Stimulated activated CD8-positive, alpha-beta memory T cell treated with anti-CD3 and anti-CD28 coated beads, Interleukin-15, amount 100 ng/mL, for 24 hours (primary cell): ENCODE measurements at regions not wholly inside any gene's neighbourhood (a gene's known extent, or its start where the extent isn't known, plus 50 kb on each side); places are given as distances from the start of the nearest gene placed in this dataset.
"Not testable (repeated sequence)": the region's sequence is repeated elsewhere in the genome, so short reads cannot be mapped to it uniquely, and the experiment has no call there.

Experiments
- DNase-seq: peaks from one replicate; pipeline ENCODE4 v3.0.0-alpha.2; 2020; ENCODE audit warnings: low read depth

DNA sequence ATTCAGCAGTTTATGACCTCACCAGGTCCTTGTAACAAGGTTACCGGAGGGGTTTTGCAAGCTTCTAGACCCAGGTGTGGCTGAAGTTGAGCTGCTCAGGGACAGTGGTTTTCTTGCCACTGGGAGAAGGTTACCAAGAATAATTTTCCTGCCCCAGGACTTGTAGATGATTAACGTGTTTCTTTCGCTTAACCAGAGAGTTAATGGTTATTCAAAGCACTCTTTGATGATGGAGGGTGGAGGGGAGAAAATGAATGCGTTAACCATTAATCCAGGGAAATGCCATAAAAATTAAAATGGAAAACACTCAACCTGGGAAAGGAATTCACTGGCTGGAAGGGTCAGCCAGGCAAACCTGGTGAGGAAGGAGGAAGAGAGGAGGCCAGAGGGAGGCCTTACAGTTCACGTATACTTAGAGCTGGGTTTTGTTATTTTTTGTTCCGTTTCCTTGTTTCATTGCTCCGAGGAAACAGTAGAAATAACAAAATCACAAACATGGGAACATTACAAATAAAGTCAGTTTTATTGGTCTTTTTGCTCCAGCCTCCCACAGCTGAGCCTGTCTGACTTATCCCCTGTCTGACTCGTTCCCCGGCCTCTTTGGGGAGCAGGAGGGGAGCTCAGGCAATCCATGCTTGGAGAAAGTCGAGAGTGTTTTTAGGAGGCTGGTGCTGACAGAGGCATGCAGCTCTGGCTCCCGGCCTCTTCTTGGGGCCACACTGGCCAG, 207.5 kb upstream of the IRF2BP2 start:
- not testable (repeated sequence) for DNase-seq

DNA sequence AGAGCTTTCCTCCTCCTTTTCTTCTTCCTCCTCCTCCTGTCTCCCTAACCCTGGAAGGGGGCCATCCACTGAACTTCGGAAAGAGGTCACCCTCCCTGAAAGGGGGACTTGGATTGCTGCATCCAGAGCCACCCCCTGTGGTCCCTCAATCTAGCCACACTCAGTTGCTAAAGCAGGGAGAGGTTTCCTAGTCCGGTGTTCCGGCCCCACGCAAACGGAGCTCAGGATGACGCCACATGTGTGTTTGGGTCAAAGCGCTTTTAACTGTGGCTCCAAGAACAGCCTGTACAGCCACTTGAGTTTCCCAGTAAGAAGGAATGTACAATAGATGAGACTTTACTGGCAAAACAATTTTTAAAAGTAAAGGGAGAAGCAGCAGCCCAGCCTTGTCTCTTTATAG, 206.9 kb upstream of the IRF2BP2 start:
- DNase-seq, result not testable (repeated sequence)

DNA sequence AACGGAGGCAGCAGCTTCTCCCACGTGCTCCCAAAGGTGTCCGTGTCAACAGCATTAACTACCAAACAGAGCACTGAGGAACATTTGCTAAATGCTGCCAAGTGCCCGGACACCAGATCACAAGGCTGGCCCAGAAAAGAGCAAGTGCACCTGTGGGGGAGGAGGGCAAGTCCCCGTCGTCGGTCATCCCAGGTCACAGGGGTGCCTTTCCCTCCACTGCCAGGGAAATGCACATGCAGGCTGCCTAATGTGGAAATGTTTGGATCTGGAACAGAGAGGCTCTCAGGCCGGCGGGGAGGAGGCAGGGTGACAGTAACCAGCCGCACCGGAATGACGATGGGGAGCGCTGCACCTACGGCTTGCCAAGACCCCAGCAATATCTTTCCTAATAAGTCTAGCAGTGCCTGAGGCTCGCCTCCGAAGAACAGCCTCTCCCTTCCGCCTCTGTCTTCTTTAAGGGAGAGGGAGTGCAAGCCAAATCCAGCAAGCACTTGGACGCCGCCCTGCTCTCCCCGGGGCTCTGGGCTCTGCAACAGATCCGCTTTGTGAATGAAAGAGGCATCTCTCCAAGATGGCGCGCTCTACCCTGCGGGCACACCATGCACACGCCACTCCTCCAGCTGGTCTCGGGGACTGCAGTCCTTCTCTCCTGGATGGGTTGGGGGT, 206.3 kb upstream of the IRF2BP2 start:
- DNase-seq, result not testable (repeated sequence)

DNA sequence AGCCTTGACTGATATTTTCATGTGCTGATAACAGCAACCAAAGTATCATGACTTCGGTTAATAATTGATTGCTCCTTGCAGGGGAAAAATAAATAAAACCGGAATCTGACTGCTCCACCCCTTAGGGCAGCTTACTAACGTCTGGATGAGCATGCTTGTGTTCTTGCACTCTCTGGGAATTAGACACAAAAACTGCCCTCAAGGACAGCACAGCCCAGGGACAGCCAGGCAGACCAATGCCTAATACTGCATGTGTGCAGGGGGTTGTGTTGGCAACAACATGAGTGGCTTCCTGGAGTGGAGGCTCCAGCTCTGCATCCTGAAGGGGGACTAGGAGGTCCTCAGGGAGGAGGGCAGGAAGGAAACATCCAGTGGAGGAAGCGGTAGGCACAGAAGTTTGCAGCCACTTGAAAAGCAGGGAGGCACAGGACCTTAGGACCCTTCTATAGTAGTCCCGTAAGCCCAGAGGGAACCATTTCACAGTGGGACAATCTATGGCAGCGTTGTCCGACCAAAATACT, 205.4 kb upstream of the IRF2BP2 start:
- not testable (repeated sequence) for DNase-seq

DNA sequence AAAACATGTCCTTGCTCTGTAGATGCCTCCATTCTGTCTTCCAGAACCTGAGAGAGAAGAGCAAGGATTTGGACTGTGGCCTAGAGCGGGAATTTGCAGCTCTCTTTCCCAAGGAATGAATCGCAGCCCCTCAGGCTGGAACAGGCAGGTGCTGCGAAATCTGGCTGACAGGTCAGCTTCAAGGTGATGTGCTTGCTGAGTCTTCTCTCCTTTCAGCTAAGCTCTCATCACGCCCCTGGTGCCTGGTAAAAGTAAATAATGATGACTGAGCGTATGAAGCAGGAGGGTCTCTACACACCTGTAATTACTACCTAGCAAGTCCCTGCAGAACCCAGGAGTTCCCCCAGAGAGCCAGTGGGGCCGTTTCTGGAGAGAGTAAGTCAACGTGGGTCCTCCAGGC, 204.3 kb upstream of the IRF2BP2 start:
- DNase-seq, result not testable (repeated sequence)

DNA sequence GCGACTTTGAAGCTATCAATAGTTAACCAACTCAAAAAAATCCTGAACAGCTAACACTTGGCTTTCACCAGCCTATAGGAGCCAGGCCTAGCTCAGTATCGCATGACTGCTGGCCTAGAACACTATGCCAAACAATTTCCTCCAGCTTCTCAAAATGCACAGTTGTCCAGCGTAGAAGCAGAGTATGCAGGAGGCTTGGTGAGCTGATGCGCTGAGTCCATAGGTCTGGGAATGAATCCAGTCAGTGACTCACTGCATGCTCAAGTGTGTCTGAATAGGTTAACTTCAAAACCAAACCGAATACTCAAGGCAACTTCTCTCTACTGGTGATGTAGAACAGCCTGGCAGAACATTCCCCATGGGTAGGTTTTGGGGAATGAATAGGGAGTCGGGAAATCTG, 201.8 kb upstream of the IRF2BP2 start:
- not testable (repeated sequence) for DNase-seq

DNA sequence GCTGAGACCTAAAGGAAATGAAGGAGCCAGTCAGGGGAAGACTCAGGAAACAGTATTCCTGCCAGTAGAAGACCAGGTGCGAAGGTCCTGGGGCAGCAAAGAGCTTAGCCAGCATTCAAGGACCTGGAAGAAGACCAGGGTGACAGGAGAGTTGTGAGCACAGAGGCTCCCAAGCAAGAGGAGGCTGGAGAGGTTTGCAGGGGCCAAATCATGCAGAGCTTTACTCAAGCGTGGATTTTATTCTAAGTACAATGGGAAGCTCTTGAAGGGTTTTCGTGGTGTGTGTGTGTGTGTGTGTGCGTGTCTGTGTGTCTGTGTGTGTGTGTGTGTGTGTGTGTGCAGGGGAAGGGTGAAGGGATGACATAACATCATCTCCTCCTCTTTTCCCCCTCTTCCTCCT, 200.7 kb upstream of the IRF2BP2 start:
- DNase-seq, result not testable (repeated sequence)

DNA sequence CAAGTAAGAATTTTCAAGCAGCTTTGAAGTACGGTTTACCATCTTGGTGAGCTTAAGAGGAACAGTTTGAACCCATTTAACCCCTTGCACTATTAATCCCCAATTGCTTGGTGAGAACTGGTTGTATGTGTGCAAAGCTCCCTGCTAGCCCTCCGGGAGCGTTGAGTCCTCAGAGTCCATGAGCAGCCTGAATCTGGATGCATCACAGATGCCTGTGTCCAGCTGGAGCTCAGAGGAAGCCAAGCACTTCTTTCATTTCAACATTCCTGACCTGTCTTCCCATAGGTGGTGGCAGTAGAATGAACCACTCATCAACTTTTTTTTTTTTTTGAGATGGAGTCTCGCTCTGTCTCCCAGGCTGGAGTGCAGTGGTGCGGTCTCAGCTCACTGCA, 199.9 kb upstream of the IRF2BP2 start:
- DNase-seq, result not testable (repeated sequence)

DNA sequence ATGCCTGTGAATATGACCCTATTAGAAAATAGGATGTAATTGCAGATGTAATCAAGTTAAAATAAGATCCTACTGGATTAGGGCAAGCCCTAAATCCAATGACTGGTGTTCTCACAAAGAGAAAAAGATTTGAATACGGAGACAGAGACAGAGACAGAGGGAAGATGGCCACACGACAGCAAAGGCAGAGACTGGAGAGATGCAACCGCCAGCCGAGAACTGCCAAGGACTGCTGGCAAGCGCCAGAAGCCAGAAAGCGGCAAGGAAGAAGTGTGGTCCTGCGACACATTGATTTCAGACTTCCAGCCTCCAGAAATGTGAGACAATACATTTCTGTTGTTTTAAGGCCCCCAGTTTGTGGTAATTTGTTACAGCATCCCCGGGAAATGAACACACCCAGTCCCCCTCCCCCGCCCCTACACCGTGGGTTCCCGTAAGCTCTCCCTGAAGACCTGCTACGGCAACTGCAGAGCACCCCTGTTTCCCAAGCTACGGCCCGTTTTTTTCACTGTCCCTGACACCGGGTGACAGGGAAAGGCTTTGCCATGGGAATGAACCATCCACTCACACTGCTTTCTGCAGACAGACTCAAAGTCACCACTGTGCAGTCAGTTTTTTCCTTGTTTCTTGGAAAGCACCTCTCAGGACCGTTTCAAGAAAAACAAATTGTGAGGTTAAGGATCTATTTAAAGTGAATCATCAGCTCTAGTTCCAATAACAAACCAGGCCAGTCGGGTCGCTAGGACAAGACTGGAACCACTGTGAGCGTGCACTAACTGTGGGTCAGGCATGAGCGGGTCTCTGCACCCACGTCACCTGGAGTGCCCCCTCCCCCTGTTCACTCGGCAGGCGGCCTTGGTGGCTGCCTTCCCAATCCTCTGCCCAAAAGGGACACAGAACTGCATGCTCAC, 199.2 kb upstream of the IRF2BP2 start:
- not testable (repeated sequence) for DNase-seq

DNA sequence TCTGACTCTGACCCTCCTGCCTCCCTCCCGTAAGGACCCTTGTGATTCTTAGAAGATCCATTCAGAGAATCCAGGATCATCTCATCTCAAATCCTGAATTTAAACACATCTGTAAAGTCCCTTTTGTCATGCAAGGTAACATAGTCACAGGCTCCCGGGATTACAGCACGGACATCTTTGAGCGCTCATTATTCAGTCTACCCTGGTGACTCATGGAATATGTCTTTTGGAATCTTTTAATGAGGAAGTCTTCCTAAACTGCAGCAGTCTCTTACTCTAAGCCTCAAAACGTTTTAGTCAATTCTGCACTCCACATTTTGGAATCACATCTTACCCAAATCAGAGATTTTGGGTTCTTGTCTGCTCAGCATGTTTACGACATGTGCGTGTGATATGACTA, 198.5 kb upstream of the IRF2BP2 start:
- not testable (repeated sequence) for DNase-seq

DNA sequence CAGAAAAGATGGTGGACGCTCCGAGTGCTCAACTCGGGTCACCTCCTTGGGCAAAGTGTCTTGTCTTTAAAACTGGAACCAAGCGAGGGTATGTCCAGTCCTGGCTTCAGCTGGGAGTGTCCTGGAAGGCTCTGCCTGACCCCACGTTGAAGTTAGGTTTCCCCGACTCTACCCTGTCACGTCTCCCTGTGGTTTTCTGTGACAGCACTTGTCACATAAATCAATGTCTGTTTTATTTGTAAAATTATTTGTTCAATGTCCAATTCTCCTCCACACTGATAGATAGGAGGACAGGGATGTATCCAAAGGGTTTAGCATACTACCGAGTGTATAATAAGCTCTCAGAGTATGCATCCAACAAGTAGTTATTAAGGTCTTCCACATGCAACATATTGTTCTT, 197.7 kb upstream of the IRF2BP2 start:
- not testable (repeated sequence) for DNase-seq

DNA sequence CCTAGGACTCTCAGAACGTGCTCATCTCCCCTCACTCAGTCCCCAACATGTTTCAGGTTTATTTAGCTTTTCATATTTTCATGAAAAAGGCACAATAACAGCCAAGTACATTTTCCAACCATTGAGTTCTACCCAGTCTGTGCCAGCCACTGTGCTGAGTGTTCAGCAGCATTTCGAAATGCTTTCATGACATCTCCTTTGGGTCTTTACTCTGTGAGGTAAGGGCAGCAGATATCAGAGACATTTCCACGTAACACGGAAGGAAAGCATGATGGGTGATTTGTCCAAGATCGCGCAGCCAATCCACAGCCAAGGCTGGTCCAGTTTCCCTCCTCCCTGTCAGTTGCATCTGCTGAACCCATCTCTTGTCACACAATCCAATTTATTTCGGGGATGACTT, 192.6 kb upstream of the IRF2BP2 start:
- DNase-seq, result not testable (repeated sequence)

DNA sequence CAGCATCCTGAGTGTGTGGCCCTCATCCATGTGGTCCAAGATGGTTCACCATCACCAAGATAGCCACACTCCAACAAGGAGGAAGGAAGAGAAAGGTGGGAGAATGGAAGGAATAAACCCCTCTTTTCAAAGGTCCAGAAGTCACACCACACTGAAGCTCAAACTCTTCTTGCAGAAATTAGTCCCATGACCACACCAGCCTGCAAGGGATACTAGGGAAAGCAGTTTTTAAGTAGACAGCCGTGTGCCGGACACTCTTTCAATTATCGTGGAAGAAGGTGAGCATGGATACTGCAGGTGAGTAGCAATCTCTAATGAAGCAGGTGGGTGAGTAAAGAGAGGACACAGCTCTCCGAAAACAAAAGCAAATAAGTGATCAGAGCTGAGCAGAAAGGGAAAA, 191.7 kb upstream of the IRF2BP2 start:
- DNase-seq, result not testable (repeated sequence)

DNA sequence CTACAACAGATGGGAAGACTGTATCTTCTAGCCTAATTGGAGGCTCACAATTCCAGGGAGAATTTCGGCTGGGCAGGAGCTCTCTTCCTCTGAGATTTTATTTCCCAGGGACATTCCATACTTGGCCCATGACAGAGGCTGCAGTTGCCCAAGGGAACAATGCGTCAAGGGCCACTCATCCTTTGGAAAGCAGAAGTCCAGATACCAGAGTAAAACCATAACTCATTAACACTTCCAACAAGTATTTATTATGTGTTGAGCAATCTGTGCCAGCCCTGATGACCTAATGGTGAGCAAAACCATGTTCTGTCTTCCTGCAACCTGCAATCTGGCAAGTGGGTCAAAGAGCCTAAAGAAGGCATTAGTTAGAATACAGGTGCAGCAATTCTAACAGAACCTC, 191.2 kb upstream of the IRF2BP2 start:
- DNase-seq, result not testable (repeated sequence)

DNA sequence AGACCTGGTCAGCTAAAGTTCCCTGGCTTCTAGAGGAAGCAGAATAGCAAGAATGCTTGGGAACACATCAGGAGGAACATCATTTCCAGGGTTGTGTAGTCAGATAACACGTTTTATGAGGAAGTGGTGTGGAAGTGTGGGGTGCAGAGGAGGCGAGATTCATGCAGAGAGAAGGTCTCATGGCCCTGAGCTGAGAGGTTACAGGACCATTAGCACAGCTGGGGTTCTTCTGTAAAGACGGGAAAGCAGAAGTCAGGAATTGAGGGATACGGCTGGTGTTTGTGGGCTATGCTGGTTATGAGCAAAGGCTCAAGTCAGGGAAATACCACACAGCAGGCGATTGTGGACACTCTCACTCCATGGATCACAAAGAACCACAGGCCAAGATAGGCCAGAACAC, 190.6 kb upstream of the IRF2BP2 start:
- not testable (repeated sequence) for DNase-seq

DNA sequence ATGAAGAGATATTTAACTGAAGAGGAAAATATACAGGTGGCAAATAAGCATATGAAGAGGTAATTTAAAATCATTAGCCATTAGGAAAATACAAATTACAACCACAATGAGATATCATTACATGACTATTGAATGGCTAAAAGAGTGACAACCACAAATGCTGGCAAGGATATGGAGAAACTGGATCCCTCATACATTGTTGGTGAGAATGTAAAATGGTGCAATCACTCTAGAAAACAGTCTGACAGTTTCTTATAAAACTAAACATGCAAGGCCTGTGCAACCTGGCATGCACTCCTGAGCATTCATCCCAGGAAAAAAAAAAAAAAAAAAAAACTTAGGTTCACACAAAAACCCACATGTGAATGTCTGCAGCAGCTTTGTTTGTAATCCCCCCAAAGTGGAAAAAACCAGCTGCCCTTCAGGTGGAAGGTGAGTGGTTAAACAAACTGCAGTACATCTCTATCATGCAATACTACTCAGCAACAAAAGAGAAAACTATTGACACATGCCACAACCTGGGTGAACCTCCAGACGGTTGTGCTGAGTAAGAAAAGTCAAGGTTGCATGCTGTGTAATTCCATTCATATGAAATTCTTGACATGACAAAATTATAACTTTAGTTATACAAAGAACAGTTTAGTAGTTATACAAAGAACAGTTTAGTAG, 189.2 kb upstream of the IRF2BP2 start:
- DNase-seq, result not testable (repeated sequence)

DNA sequence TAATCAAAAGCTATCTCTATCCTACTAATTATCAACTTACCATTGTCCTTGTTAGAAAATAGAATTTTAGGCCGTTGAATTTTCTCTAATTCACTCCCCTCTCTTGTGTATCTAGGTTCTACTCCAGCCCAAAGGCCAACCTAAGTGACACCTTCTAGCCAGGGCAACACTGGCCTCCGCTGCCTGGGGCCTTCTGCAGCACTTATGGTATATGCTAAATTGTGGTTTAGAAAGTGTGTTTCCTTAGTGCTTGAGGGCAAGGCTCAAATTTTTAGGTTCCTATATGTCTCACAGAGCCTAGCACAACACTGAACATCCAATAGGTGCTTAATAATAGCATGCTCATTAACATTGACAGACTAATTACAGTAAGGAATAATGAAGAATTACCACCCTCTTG, 187.2 kb upstream of the IRF2BP2 start:
- not testable (repeated sequence) for DNase-seq

DNA sequence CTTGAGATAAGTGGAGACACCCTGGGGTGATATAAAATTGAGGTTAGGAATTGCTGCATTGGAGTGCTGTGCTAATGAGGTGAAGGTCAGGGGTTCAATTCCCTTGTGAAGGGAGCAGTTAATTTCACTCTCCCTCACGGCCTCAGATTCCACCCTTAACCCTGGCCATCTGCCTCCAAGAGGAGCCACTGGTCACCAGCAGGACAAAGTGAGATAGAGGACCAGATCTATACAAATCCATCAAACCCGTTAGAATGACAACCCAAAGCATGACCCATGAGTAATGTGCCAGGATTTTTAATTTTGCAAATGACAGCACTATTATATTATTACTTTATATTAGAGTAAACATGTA, 186.4 kb upstream of the IRF2BP2 start:
- DNase-seq, result not testable (repeated sequence)

DNA sequence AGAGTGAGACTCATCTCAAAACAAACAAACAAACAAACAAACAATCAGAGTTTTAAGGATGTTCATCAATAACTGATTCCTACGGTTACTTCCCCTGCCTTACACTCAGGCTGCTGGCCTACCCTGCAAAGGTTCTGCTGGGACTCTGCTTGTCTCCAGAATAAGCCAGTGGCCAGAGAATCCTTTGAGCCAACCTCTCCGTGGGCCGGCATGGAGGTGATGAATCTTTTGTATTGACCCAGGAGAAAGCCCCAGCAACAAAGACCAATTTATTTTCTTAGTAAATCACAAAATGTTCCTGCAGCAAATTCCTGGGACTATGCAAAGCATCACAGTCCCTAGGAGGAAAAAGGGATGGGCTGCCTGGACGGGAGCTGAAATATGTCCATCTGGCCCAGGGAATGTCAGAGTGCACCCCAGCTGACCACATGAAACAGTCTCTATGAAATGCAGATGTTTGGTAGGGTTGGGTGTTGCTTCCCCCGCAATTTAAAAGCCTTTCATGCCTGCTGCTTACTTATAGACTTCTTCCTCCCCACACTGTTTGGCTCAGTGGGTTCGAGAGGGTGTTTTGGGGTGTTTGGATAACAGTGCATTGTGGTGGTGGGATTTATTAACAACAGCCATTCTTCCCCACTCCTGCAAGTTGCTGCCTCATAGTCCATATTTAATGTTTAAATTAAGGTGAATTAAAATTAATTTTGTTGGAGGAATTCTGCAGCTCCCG, 185.9 kb upstream of the IRF2BP2 start:
- DNase-seq, result not testable (repeated sequence)

DNA sequence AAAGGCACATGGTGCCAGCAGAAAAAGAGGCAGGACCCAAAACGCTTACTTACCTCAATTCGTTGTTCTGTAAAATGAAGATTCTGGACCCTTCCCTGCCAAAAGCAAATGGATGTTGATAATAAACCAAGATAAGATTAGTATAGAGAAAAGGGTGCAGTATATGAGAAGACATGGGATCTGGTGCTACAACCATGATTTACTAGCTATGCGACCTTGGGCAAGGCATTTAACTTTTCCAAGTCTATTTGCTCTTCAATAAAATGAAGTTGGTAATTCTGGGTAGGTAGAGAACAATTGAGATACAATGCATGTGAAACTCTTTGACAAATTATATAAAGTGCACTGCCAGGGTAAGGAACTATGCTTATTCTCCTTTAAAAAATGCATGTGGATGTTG, 185.0 kb upstream of the IRF2BP2 start:
- not testable (repeated sequence) for DNase-seq

DNA sequence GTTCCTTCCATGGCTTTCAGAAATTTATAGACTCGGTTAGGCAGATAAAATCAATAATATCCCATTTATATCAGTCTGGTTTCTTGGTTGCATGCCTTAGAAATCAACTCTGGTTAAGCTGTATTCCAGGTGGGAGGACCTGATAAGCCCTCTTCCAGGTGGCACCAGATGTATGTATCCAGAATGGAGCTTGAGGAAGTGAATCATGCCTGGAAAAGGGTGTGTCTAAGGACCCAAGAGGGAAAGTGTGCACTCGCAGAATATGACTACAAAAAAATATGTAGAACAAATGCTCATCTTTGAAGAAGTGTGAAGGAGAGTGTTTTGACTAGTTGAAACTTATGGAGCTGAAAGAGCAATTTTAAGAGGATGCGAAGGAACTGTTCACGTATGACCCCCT, 184.5 kb upstream of the IRF2BP2 start:
- DNase-seq, result not testable (repeated sequence)
